ENCODE measurements at regions not wholly inside any gene's neighbourhood (a gene's known extent, or its start where the extent isn't known, plus 50 kb on each side); places are given as distances from the start of the nearest gene placed in this dataset.

GRCh38 chr16:59126486-59126885 lies 392.4 kb upstream of the GOT2 start (continued):
- TF ChIP-seq TCF7 (IDR thresholded peaks at IDR 0.05; ENCODE audit: borderline replicate concordance): no peak

- in situ Hi-C loops (cut with MboI): no loop called here
- H3K27me3 ChIP-seq (replicated peaks in 1 of 2; ENCODE audit: control insufficient read depth in 2 of 2, insufficient read depth in 2 of 2, low read length in 1 of 2): no peaks in the 10 kb centered on the region
These were observed 389.9 kb upstream of the GOT2 start for GRCh38 chr16:59124056-59124455.

More at GRCh38 chr16:59124056-59124455, 389.9 kb upstream of the GOT2 start:
- H3K4me1 ChIP-seq (ENCODE audit: control insufficient read depth, insufficient read depth, low read length): no peaks in the 10 kb centered on the region
- DNase-seq (ENCODE audit: low read depth, low spot score): no peak
- ChIA-PET POLR2A (no interaction called here), RAD21 (ENCODE audit: unreplicated experiment) (no interaction called here), SMC1A (ENCODE audit: uncharacterized antibody, unreplicated experiment) (no interaction called here), CTCF (interaction anchor here (1.0 to 1.1 kb wide), 2 partner anchors 9 to 281 kb away, joined by 3 to 4 read pairs; no protein-coding TSS in a partner anchor)
- no peak for ATAC-seq
- no peak overlapping the region for H3K4me3 ChIP-seq
- intact Hi-C loops (cut with micrococcal nuclease; ENCODE audit: unreplicated experiment): no loop called here
- no peak overlapping the region for H3K4me2 ChIP-seq (ENCODE audit: control insufficient read depth, insufficient read depth)
- no peak overlapping the region for H3K27ac ChIP-seq (ENCODE audit: control insufficient read depth, insufficient read depth)
- no peak for TF ChIP-seq POLR2AphosphoS5 (IDR thresholded peaks at IDR 0.05; ENCODE audit: low read length)
- TF ChIP-seq, protein P1, sequence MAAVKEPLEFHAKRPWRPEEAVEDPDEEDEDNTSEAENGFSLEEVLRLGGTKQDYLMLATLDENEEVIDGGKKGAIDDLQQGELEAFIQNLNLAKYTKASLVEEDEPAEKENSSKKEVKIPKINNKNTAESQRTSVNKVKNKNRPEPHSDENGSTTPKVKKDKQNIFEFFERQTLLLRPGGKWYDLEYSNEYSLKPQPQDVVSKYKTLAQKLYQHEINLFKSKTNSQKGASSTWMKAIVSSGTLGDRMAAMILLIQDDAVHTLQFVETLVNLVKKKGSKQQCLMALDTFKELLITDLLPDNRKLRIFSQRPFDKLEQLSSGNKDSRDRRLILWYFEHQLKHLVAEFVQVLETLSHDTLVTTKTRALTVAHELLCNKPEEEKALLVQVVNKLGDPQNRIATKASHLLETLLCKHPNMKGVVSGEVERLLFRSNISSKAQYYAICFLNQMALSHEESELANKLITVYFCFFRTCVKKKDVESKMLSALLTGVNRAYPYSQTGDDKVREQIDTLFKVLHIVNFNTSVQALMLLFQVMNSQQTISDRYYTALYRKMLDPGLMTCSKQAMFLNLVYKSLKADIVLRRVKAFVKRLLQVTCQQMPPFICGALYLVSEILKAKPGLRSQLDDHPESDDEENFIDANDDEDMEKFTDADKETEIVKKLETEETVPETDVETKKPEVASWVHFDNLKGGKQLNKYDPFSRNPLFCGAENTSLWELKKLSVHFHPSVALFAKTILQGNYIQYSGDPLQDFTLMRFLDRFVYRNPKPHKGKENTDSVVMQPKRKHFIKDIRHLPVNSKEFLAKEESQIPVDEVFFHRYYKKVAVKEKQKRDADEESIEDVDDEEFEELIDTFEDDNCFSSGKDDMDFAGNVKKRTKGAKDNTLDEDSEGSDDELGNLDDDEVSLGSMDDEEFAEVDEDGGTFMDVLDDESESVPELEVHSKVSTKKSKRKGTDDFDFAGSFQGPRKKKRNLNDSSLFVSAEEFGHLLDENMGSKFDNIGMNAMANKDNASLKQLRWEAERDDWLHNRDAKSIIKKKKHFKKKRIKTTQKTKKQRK (IDR thresholded peaks at IDR 0.05; ENCODE audit: low read depth, low read length): no peak
- TF ChIP-seq ZBTB33 (IDR thresholded peaks at IDR 0.05): no peak
- no peak for TF ChIP-seq POLR2A (IDR thresholded peaks at IDR 0.05; ENCODE audit: low read depth, low read length)
- WGBS (ENCODE audit: insufficient coverage, insufficient replicate concordance, low lambda C conversion rate, missing lambda C conversion rate): 0% methylated on average over 2 of the region's 2 CpGs
- H3K36me3 ChIP-seq (ENCODE audit: control insufficient read depth in 2 of 2, insufficient read depth in 2 of 2, low read length in 1 of 2): no peaks in the 10 kb centered on the region
- no peak overlapping the region for H2AFZ ChIP-seq (ENCODE audit: control insufficient read depth, low read depth, low read length)
- no peak for FAIRE-seq
- BruUV-seq (replicated peaks): no TSS peak
- no peaks in the 10 kb centered on the region for H3K79me2 ChIP-seq (ENCODE audit: control insufficient read depth, insufficient read depth, low read length)
- no peaks in the 10 kb centered on the region for H3K9me3 ChIP-seq (replicated peaks; ENCODE audit: control insufficient read depth, insufficient read depth, low read length)
- no peaks in the 10 kb centered on the region for H4K20me1 ChIP-seq (ENCODE audit: control insufficient read depth, insufficient read depth)
- no peak overlapping the region for H3K9ac ChIP-seq (ENCODE audit: control insufficient read depth, insufficient read depth, low read length)
